NCI-H1105 (cell line): ENCODE measurements at regions not wholly inside any gene's neighbourhood (a gene's known extent, or its start where the extent isn't known, plus 50 kb on each side); places are given as distances from the start of the nearest gene placed in this dataset.
"Not testable (repeated sequence)": the region's sequence is repeated elsewhere in the genome, so short reads cannot be mapped to it uniquely, and the experiment has no call there.

Source experiments
- DNase-seq: peaks from one replicate; lab custom pipeline; 2025; lab: John Stamatoyannopoulos, UW

DNA sequence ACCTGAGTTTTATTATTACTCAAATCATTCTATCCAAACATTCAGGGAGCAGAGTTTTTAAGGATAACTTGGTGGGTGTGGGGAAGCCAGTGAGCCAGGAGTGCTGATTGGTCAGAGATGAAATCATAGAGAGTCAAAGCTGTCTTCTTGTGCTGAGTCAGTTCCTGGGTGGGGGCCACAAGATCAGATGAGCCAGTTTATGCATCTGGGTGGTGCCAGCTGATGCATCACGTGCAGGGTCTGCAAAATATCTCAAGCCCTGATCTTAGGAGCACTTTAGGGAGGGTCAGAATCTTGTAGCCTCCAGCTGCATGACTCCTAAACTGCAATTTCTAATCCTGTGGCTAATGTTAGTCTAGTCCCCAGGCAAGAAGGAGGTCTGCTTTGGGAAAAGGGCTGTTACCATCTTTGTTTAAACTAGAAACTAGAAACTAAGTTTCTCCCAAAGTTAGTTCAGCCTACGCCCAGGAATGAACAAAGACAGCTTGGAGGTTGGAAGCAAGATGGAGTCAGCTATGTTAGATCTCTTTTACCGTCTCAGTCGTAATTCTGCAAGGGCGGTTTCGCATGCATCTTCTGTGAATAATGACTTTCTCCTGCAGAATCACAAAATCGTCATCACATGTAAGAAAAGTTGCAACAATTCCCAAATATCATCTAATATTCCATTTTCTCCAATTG, 97.5 kb downstream of the ZNF664 start:
- DNase-seq: not testable (repeated sequence)

- DNase-seq: no peak
Observed at GRCh38 chr12:124071075-124071443, 98.0 kb downstream of the ZNF664 start.

GRCh38 chr12:124073356-124074035, 100.5 kb downstream of the ZNF664 start:
- DNase-seq: no peak

DNA sequence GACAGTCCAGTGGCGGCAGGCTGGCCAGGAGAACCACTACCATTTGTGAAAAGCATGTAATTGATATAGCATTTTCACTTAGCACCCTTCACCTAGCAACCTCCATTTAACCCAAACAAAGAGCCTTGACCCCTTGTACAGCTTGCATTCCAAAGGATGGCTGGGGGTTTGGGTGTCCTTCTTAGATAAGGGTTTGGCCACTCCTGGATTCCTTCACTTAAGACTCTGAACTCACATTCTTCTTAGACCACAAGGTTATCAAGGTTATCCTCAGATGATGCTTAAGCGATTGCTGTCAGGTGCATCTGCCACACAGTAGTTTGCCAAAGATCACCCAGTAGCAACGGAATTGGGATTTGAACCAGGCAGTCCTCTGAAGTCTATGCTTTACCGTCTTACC, 102.8 kb downstream of the ZNF664 start:
- DNase-seq: no peak

- no peak for DNase-seq
Observed at GRCh38 chr12:124077701-124078100, 104.7 kb downstream of the ZNF664 start.

DNA sequence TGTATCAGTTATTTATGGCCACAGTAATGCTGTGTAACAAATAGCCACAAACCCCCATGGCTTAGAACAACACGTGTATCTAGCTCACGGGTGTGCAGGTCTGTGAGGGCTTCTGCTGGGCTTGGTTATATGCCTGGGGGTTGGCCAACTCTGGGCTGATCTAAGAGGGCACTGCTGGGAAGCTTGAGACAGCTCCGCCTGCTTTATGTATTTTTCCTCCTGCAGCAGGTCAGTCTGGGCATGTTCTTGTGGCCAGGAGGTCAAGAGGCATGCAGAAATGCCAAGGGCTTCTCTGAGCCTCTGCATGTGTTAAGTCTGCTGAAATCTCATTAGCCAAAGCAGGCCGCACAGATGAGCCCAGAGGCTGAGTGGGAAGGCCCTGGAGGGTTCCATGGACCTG, 105.8 kb downstream of the ZNF664 start:
- no peak for DNase-seq

- DNase-seq: no peak
Observed at GRCh38 chr12:124080649-124081048, 107.6 kb downstream of the ZNF664 start.

GRCh38 chr12:124082012-124082411, 109.0 kb downstream of the ZNF664 start:
- DNase-seq: no peak

DNA sequence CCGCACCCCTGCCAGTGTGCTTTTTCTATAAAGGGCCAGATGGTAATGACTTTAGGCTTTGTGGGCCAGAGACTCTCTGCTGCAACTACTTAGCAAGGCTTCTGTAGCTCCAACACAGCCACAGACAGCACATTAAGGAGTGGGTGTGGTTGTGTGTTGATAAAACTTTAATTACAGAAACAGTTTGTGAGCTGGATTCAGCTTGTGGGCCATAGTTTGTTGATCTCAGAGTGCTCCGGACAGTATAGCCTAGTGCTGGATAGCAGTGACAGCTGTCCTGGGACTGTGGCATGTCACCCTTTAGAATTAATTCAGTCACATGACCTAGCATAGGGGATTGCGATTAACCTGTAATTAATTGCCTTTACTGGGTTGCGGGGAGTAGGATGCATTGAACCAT, 109.7 kb downstream of the ZNF664 start:
- DNase-seq: no peak

DNA sequence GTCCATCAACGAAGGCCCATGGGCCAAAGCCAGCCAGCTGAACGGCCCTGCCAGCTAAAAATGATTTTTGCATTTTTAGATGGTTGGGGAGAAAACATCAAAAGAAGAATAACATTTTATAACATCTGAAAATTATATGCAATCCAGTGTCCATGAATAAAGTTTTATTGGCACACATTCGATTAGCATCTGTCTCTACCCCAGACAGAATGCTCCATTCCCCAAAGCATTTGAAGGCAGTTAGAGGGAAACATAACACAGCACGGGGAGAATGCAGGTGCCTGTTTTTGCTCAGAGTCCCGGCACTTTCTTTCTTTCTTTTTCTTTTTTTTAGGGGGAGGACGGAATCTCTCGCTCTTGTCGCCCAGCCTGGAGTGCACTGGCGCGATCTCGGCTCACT, 110.7 kb downstream of the ZNF664 start:
- DNase-seq: no peak

DNA sequence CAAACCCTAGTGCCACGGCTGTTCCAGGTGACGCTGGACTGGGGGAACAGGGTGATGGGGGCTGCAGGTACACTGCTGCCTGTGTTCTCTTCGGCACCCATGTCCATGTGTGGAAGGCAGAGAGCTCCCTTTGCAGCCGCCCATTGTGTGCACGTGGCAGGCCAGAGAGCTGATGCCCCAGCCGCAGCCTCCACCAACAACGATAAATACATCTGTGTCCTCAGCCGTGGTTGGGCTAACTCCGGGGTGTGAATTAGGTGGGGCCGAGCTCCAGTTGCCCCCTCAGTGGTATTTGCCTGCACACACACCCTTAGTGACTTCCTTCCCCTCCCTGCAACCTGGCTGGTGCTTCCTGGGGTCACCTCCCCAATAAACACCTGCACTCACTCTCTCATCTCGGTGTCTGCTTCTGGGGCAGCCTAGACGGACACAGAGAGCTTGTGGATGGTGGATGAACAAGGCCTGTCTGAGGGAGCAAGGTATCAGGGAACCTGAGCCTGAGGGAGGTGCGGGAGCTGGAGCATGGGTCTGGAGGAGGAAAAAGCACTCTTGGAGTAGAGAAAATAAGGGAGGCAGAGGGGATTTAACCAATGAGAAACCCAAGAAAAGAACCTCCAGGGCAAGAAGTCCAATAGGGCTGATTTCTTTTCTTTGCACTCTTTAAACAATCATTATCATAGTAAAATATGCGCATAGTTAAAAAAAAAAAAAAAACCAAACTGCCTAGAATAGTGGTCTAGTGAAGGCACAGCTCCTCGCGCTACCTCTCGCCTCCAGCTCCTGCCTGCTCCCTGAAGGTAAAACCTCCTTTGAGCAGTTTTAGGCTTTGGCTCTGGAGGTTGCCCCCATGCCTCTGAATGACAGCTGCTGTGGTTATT, 112.6 kb downstream of the ZNF664 start:
- DNase-seq: no peak

- DNase-seq: no peak
Observed at GRCh38 chr12:124086299-124086898, 113.4 kb downstream of the ZNF664 start.

- no peak for DNase-seq
Observed at GRCh38 chr12:124087266-124088051, 114.4 kb downstream of the ZNF664 start.

DNA sequence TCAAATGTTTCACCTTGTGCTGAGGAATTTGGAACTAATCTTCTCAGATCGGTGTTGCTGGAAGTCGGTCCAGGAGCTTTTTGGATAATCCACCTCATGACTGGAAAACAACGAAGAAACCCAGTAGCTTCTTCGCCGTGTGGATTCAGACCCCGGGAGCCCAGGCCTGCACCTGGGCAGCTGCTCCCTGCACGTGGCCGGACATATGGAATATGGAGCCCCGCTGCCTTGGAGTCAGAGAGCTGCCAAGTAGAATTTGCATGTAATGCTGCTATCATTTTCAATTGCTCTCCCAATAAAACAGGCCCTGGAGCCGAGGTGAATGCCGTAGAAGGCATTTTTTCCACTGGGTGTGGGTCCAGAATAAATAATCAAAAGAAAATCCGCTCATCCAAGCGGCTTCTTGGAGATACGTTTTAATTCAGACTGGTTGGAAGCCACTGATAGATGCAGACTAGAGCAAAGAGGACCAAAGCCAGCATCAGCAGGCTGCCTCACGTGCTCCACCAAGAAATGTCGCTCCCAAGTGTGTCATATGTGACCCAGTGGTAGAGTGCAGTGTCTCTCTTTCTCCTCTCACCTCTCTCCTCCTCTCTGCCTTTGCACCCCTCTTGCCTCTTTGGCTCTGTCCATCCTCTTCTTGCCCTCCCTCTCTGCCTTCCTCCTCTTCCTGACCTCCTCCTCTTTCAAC, 115.3 kb downstream of the ZNF664 start:
- DNase-seq: no peak

DNA sequence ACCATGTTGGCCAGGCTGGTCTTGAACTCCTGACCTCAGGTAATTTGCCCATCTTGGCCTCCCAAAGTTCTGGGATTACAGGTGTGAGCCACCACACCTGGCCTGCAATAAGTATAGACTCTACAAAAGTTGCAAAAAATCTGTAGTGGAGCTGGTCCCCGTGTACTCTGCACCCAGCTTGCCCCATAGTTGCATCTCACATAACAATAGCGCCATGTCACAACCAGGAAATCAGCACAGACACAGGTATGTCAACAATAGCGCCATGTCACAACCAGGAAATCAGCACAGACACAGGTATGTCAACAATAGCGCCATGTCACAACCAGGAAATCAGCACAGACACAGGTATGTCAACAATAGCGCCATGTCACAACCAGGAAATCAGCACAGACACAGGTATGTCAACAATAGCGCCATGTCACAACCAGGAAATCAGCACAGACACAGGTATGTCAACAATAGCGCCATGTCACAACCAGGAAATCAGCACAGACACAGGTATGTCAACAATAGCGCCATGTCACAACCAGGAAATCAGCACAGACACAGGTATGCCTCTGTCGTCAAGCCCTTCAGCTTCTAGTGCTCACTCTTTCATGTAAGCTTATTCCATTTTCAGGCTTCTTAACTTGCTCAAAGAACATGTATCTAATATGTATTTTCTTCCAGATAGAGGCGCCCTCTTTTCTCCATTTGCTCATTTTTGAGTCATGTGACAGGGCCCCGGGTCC, 116.3 kb downstream of the ZNF664 start:
- DNase-seq: not testable (repeated sequence)

GRCh38 chr12:124091835-124092234, 118.8 kb downstream of the ZNF664 start:
- DNase-seq: no peak

GRCh38 chr12:124092532-124092931, 119.5 kb downstream of the ZNF664 start:
- not testable (repeated sequence) for DNase-seq

DNA sequence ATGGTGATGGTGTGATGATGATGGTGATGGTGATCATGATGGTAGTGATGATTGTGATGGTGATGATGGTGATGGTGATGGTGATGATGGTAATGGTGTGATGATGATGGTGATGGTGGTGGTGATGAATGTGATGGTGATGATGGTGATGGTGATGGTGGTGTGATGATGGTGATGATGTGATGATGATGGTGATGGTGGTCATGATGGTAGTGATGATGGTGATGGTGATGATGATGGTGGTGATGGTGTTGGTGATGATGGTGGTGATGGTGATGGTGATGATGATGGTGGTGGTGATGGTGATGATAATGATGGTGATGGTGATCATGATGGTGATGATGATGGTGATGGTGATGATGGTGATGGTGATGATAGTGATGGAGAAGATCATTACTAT, 120.3 kb downstream of the ZNF664 start:
- DNase-seq: no peak

- DNase-seq: no peak
Observed at GRCh38 chr12:124094188-124094587, 121.2 kb downstream of the ZNF664 start.

DNA sequence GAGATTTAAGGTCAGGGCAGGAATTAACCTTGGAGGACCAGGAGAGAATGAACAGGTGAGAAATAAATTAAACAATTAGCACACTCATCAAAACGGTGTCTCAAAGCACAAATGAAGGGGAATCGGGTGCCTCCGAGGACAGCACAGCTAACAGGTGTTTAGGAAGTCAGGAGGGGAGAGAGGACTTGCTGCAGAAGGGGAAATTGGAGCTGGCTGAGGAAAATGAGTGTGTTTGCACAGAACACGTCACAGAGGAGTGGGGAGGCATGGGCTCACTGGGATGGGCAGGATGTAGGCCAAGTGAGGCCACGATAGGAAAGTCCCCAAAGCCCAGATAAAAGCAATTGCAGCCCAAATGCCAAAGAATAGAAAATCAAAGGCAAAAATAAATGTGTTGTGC, 121.7 kb downstream of the ZNF664 start:
- DNase-seq: no peak
